Adrenal gland (tissue), 5 donors: ENCODE measurements at regions not wholly inside any gene's neighbourhood (a gene's known extent, or its start where the extent isn't known, plus 50 kb on each side); places are given as distances from the start of the nearest gene placed in this dataset.

Source experiments
- POLR2A ChIP-seq, 2 donors: fragments of 450-650 bp; IDR thresholded peaks; one replicate each; pipeline ENCODE4 v1.6.1; 2017; ENCODE audit warnings: antibody characterized with exemption in 2 of 2, mild to moderate bottlenecking in 2 of 2, moderate library complexity in 1 of 2
- TF ChIP-seq, protein P1 (sequence below), 6 experiments: fragments of 450-650 bp in 4 of 6; fragments of 200-600 bp in 2 of 6; sonication (generic) in 1 of 6; IDR thresholded peaks; 1 replicate in 5 of 6; 2 replicates in 1 of 6; pipeline versions ENCODE4 v1.5.1 to v1.8.0; 2016 to 2021; ENCODE audit warnings: antibody characterized with exemption in 6 of 6, mild to moderate bottlenecking in 2 of 6, moderate library complexity in 1 of 6
- donor health status: DM: no; HTN: no; CAD: no.

DNA sequence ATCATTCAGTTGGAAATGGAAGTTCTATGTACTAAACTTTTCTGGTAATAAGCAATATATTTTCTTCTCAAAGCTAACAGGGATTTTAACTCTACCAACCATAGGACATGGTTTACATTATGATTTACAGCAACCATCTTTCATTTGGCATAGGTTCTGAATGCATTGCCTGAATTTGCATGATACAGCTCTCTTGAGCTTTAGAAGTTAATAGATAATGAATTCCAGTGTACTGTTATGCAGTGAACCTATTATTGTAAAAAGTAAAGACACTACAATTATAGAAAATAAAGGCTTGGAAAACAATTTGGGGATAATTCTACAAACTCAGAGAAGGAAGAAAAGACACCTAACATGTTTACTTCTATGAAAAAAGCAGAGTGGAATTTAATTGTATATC lies 182.0 kb downstream of the GRB14 start:
- TF ChIP-seq POLR2A (IDR thresholded peaks at IDR 0.05): no peak
- TF ChIP-seq, protein P1, sequence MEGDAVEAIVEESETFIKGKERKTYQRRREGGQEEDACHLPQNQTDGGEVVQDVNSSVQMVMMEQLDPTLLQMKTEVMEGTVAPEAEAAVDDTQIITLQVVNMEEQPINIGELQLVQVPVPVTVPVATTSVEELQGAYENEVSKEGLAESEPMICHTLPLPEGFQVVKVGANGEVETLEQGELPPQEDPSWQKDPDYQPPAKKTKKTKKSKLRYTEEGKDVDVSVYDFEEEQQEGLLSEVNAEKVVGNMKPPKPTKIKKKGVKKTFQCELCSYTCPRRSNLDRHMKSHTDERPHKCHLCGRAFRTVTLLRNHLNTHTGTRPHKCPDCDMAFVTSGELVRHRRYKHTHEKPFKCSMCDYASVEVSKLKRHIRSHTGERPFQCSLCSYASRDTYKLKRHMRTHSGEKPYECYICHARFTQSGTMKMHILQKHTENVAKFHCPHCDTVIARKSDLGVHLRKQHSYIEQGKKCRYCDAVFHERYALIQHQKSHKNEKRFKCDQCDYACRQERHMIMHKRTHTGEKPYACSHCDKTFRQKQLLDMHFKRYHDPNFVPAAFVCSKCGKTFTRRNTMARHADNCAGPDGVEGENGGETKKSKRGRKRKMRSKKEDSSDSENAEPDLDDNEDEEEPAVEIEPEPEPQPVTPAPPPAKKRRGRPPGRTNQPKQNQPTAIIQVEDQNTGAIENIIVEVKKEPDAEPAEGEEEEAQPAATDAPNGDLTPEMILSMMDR (IDR thresholded peaks at IDR 0.05): no peak
